Body of pancreas (tissue), 4 donors: ENCODE measurements at regions not wholly inside any gene's neighbourhood (a gene's known extent, or its start where the extent isn't known, plus 50 kb on each side); places are given as distances from the start of the nearest gene placed in this dataset.

ENCODE experiments used
- ATAC-seq: fragments of 150-250 bp; one replicate; pipeline ENCODE4 v1.9.1; 2016
- DNase-seq, 4 donors: peaks; one replicate each; pipeline ENCODE4 v3.0.0-alpha.2; 2019
- H3K27ac ChIP-seq, 4 donors: fragments of 200-600 bp; sonication (generic); 1 replicate in 3 of 4; 2 replicates in 1 of 4; pipeline versions ENCODE4 v1.5.1 to v1.6.1; 2016 to 2019; ENCODE audit warnings: mild to moderate bottlenecking in 1 of 4, mixed read lengths in 1 of 4, moderate library complexity in 1 of 4
- H3K27me3 ChIP-seq, 2 donors: fragments of 200-600 bp; sonication (generic); one replicate each; pipeline ENCODE4 v1.6.0; 2016; ENCODE audit warnings: mild to moderate bottlenecking in 1 of 2
- H3K36me3 ChIP-seq, 2 donors: fragments of 200-600 bp; sonication (generic); replicated peaks in 1 of 2; 2 replicates each; pipeline ENCODE4 v1.5.1; 2016; ENCODE audit warnings: low read depth in 2 of 2; ENCODE audit not compliant: insufficient read depth in 1 of 2
- H3K4me1 ChIP-seq: fragments of 200-600 bp; sonication (generic); one replicate; pipeline ENCODE4 v1.6.0; 2016
- H3K4me3 ChIP-seq, 2 donors: fragments of 200-600 bp; sonication (generic); 1 replicate in 1 of 2; 2 replicates in 1 of 2; pipeline ENCODE4 v1.5.1; 2016 to 2019
- H3K9me3 ChIP-seq, 3 donors: fragments of 200-600 bp; sonication (generic); 1 replicate in 2 of 3; 2 replicates in 1 of 3; pipeline ENCODE4 v1.5.1; 2016
- POLR2A ChIP-seq, 3 donors: fragments of 450-650 bp; IDR thresholded peaks; one replicate each; pipeline ENCODE4 v1.6.1; 2016; ENCODE audit warnings: antibody characterized with exemption in 3 of 3, mild to moderate bottlenecking in 2 of 3
- WGBS, 2 donors: methylation state at CpG; one replicate each; pipeline ENCODE4 v1.1.5; 2017; 5-methylcytosine and 5-hydroxymethylcytosine counted together
- intact Hi-C: fragments of 100-400 bp; cut with DNase I; formaldehyde crosslinking; loops from one replicate; pipeline ENCODE4 v1.15.1; 2023
- TF ChIP-seq, protein P1 (sequence below), 7 experiments: fragments of 450-650 bp in 4 of 7; fragments of 200-600 bp in 3 of 7; sonication (generic) in 3 of 7; IDR thresholded peaks; one replicate each; pipeline ENCODE4 v1.5.1; 2016 to 2019; ENCODE audit warnings: antibody characterized with exemption in 7 of 7

DNA sequence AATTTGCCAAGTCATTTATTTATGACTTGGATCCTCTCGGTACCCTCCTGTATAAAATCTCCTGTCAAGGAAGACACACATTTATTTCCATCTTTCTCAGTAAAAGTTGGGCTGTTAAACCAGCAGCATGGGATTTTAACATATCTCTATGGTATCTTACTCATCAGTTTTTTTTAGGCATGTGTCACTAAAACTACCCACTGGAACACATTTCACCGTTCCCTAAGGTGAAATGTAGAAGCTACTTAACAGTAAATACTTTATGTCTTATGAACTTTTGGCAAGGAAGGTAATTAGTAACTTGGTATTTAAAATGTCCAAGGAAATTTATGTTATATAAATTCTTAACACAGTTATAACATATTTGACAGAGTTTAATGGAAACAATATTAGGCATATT, 152.5 kb upstream of the HDAC9 start:
- 78% methylated on average over 2 of the region's 2 CpGs for WGBS, 2 donors
- ATAC-seq (no peak), DNase-seq (no peak)
- H3K36me3 ChIP-seq, result no peaks in the 10 kb centered on the region
- no peaks in the 10 kb centered on the region for H3K4me1 ChIP-seq
- intact Hi-C loops, result no loop called here
- no peak overlapping the region for H3K4me3 ChIP-seq
- TF ChIP-seq, protein P1, sequence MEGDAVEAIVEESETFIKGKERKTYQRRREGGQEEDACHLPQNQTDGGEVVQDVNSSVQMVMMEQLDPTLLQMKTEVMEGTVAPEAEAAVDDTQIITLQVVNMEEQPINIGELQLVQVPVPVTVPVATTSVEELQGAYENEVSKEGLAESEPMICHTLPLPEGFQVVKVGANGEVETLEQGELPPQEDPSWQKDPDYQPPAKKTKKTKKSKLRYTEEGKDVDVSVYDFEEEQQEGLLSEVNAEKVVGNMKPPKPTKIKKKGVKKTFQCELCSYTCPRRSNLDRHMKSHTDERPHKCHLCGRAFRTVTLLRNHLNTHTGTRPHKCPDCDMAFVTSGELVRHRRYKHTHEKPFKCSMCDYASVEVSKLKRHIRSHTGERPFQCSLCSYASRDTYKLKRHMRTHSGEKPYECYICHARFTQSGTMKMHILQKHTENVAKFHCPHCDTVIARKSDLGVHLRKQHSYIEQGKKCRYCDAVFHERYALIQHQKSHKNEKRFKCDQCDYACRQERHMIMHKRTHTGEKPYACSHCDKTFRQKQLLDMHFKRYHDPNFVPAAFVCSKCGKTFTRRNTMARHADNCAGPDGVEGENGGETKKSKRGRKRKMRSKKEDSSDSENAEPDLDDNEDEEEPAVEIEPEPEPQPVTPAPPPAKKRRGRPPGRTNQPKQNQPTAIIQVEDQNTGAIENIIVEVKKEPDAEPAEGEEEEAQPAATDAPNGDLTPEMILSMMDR (IDR thresholded peaks at IDR 0.05), result no peak
- no peak for TF ChIP-seq POLR2A (IDR thresholded peaks at IDR 0.05)
- H3K9me3 ChIP-seq, result no peaks in the 10 kb centered on the region
- H3K27ac ChIP-seq, result no peak overlapping the region
- no peaks in the 10 kb centered on the region for H3K27me3 ChIP-seq

DNA sequence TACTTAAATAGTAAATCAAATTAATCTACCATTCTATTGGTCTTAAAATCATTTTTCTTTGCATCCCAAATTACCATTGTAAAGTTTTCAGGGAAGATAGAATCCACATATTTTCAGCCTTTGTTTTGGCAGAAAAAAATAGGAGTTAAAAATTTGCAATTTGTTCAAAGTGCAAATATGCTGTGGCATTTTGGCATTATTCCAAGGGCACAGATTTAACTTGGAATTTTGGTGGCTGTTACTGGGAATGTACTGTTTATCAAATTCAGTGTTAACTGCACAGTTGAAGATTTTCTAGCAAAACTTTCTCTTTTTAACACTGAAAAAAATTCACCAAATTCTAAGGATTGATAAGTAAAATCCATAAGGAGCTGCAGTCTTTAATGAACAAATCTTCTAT, 151.0 kb upstream of the HDAC9 start:
- no peak overlapping the region for H3K4me3 ChIP-seq
- intact Hi-C loops, result no loop called here

DNA sequence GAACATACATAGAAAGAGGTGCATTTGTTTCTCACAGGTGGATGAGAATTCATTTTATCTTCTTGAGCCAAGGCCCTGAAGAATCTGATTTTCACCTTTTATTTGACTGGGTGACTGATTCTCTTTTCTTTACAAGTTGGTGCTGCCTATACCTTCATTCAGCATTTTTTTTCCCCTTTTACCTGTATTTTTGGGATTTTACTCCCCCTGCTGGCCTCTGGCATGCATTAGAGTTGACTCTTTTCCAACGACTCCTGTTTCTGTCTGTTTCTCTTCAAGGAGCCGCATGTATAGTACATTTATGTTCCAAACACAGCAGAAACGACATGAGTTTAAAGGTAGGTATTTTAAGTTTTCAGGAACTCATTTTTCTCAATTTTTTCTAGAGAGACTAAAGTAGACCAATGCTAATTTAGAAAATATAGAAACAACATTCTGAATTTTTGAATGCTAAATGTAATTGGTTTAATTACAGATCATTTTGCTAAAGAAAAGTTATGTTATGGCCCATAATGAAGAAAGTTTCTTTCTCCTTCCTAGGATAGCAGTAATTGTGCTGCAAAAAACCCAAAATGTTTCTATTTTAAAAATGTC, 149.8 kb upstream of the HDAC9 start:
- WGBS, 2 donors, result 6 to 10% methylated on average over 3 of the region's 3 CpGs
- Histone ChIP-seq H3K4me1 (no peaks in the 10 kb centered on the region), H3K27me3 (no peaks in the 10 kb centered on the region), H3K36me3 (no peaks in the 10 kb centered on the region), H3K4me3 (no peak overlapping the region), H3K9me3 (no peaks in the 10 kb centered on the region), H3K27ac (no peak overlapping the region)
- ATAC-seq (peak; percentile 63), DNase-seq (peak; percentile 19 to 43 (median 32))
- intact Hi-C loops, result no loop called here
- TF ChIP-seq, protein P1 (IDR thresholded peaks at IDR 0.05), result peak; percentile 44 to 87 (median 73)
- TF ChIP-seq POLR2A (IDR thresholded peaks at IDR 0.05), result no peak

More for the DNA sequence above, 151.0 kb upstream of the HDAC9 start:
- no peaks in the 10 kb centered on the region for H3K4me1 ChIP-seq
- no peaks in the 10 kb centered on the region for H3K9me3 ChIP-seq
- TF ChIP-seq POLR2A (IDR thresholded peaks at IDR 0.05), result no peak
- TF ChIP-seq, protein P1 (IDR thresholded peaks at IDR 0.05), result no peak
- no peak for ATAC-seq
- H3K27ac ChIP-seq, result no peak overlapping the region
- no peaks in the 10 kb centered on the region for H3K36me3 ChIP-seq
- H3K27me3 ChIP-seq, result no peaks in the 10 kb centered on the region
- DNase-seq, result no peak

DNA sequence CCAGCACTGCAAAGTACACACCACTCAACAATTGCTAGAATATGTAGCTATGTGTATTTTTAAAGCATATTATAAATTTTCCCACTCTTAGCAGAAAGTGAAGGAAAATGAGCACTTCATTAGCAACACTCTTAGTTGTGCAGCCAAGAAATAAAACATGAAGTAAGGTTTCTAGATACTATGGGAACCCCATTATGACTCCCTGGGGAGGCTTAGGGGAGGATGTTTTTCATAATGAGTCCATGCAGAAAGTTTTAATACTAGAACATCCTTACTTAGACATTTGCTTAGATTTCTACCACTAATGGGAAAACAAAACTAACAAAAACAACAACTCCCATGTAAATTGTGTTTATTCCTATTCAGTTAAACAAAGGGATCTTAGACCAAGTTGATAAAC, 148.4 kb upstream of the HDAC9 start:
- Histone ChIP-seq H3K4me1 (no peaks in the 10 kb centered on the region), H3K27ac (no peak overlapping the region), H3K9me3 (no peaks in the 10 kb centered on the region), H3K4me3 (no peak overlapping the region), H3K36me3 (no peaks in the 10 kb centered on the region), H3K27me3 (no peaks in the 10 kb centered on the region)
- ATAC-seq (no peak), DNase-seq (no peak)
- intact Hi-C loops, result no loop called here
- TF ChIP-seq POLR2A (IDR thresholded peaks at IDR 0.05), result no peak
- TF ChIP-seq, protein P1 (IDR thresholded peaks at IDR 0.05), result no peak

DNA sequence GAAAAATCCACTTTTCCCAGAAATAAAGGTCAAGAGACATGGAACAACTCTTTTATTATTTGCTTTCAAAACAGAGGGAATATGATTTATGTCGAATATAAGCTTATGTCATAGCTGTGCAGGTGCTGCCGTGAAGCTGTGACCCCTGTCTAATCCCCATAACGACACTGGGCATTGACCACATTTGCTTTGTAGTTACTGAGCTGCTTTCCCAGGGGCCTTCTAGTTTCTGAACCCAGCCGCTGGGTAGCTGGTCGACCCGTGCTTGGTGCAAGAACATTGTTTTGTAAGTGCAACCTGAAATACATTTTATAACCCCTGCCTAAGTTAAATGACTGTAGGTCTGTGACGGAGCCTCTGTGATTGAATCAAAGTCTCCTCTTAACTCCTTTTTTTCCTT, 144.9 kb upstream of the HDAC9 start:
- H3K9me3 ChIP-seq, result no peaks in the 10 kb centered on the region
- ATAC-seq (no peak), DNase-seq (no peak)
- H3K36me3 ChIP-seq, result no peaks in the 10 kb centered on the region
- intact Hi-C loops, result loop anchor here (5.0 kb wide), 1 partner anchor 222 kb away; no protein-coding TSS in a partner anchor
- 44 to 52% methylated on average over 7 of the region's 7 CpGs for WGBS, 2 donors
- H3K27me3 ChIP-seq, result no peaks in the 10 kb centered on the region
- H3K4me1 ChIP-seq, result no peaks in the 10 kb centered on the region
- no peak overlapping the region for H3K4me3 ChIP-seq
- TF ChIP-seq, protein P1 (IDR thresholded peaks at IDR 0.05), result no peak
- no peak overlapping the region for H3K27ac ChIP-seq
